KG1 (cell line): ENCODE measurements at regions not wholly inside any gene's neighbourhood (a gene's known extent, or its start where the extent isn't known, plus 50 kb on each side); places are given as distances from the start of the nearest gene placed in this dataset.
"Not testable (repeated sequence)": the region's sequence is repeated elsewhere in the genome, so short reads cannot be mapped to it uniquely, and the experiment has no call there.

Source experiments
- DNase-seq: peaks from one replicate; lab custom pipeline; 2025; lab: John Stamatoyannopoulos, UW

- DNase-seq: no peak
Measured at GRCh38 chr14:41072776-41073175, 533.9 kb upstream of the LRFN5 start.

GRCh38 chr14:41071351-41071750 is 535.3 kb upstream of the LRFN5 start:
- DNase-seq: no peak

GRCh38 chr14:41062826-41063225 is 543.9 kb upstream of the LRFN5 start:
- DNase-seq: no peak

GRCh38 chr14:41055589-41055988 is 551.1 kb upstream of the LRFN5 start:
- no peak for DNase-seq

GRCh38 chr14:41051801-41052200 is 554.9 kb upstream of the LRFN5 start:
- no peak for DNase-seq

GRCh38 chr14:41047763-41048162 is 558.9 kb upstream of the LRFN5 start:
- DNase-seq: no peak

GRCh38 chr14:41037388-41037787 is 569.3 kb upstream of the LRFN5 start:
- no peak for DNase-seq

GRCh38 chr14:41034969-41035368 is 571.7 kb upstream of the LRFN5 start:
- DNase-seq: no peak

- no peak for DNase-seq
Measured at GRCh38 chr14:41022932-41023331, 583.7 kb upstream of the LRFN5 start.

GRCh38 chr14:41016213-41016612 is 590.5 kb upstream of the LRFN5 start:
- DNase-seq: no peak

- DNase-seq: no peak
Measured at GRCh38 chr14:41000350-41000749, 606.3 kb upstream of the LRFN5 start.

- DNase-seq: no peak
Measured at GRCh38 chr14:40989260-40989659, 617.4 kb upstream of the LRFN5 start.

GRCh38 chr14:40987481-40987880 is 619.2 kb upstream of the LRFN5 start:
- no peak for DNase-seq

- DNase-seq: no peak
Measured at GRCh38 chr14:40986655-40987054, 620.0 kb upstream of the LRFN5 start.

GRCh38 chr14:40985584-40985983 is 621.1 kb upstream of the LRFN5 start:
- DNase-seq: no peak

- DNase-seq: no peak
Measured at GRCh38 chr14:40983604-40984003, 623.1 kb upstream of the LRFN5 start.

GRCh38 chr14:40981247-40981646 is 625.4 kb upstream of the LRFN5 start:
- DNase-seq: no peak

- DNase-seq: not testable (repeated sequence)
Measured at GRCh38 chr14:40960257-40960656, 646.4 kb upstream of the LRFN5 start.

- DNase-seq: no peak
Measured at GRCh38 chr14:40955131-40955505, 651.6 kb upstream of the LRFN5 start.

- not testable (repeated sequence) for DNase-seq
Measured at GRCh38 chr14:40954448-40955130, 652.1 kb upstream of the LRFN5 start.

GRCh38 chr14:40944521-40944920 is 662.2 kb upstream of the LRFN5 start:
- DNase-seq: no peak

GRCh38 chr14:40936861-40937260 is 669.8 kb upstream of the LRFN5 start:
- DNase-seq: no peak

GRCh38 chr14:40920380-40920779 is 686.3 kb upstream of the LRFN5 start:
- no peak for DNase-seq

GRCh38 chr14:40911141-40911540 is 695.5 kb upstream of the LRFN5 start:
- no peak for DNase-seq

- DNase-seq: no peak
Measured at GRCh38 chr14:40909906-40910305, 696.8 kb upstream of the LRFN5 start.
